Heart left ventricle (tissue), 16 donors: ENCODE measurements at regions not wholly inside any gene's neighbourhood (a gene's known extent, or its start where the extent isn't known, plus 50 kb on each side); places are given as distances from the start of the nearest gene placed in this dataset.

Experiments used
- ATAC-seq, 4 donors: fragments of 200-7000 bp; cut with Tn5 transposase; one replicate each; pipeline ENCODE4 v1.9.1; 2020 to 2022; ENCODE audit warnings: moderate library complexity in 4 of 4, mild to moderate bottlenecking in 3 of 4, moderate number of reproducible peaks in 1 of 4
- DNase-seq, 5 donors: peaks; one replicate each; pipeline ENCODE4 v3.0.0-alpha.2; 2020
- H3K27ac ChIP-seq, 12 donors: fragments of 200-600 bp; sonication (generic) in 4 of 12; one replicate each; pipeline versions ENCODE4 v1.5.0 to v1.8.0; 2016 to 2022; ENCODE audit warnings: mild to moderate bottlenecking in 2 of 12
- H3K27me3 ChIP-seq, 9 donors: fragments of 200-600 bp; sonication (generic) in 2 of 9; one replicate each; pipeline versions ENCODE4 v1.5.1 to v1.8.0; 2016 to 2022; ENCODE audit warnings: mild to moderate bottlenecking in 3 of 9
- H3K36me3 ChIP-seq, 9 donors: fragments of 200-600 bp; sonication (generic) in 2 of 9; one replicate each; pipeline versions ENCODE4 v1.5.0 to v1.8.0; 2018 to 2022; ENCODE audit warnings: mild to moderate bottlenecking in 2 of 9
- H3K4me1 ChIP-seq, 12 donors: fragments of 200-600 bp; sonication (generic) in 4 of 12; one replicate each; pipeline versions ENCODE4 v1.5.0 to v1.8.0; 2016 to 2022; ENCODE audit warnings: mild to moderate bottlenecking in 3 of 12
- H3K4me3 ChIP-seq, 12 donors: fragments of 200-600 bp; sonication (generic) in 4 of 12; one replicate each; pipeline versions ENCODE4 v1.5.0 to v1.8.0; 2017 to 2022; ENCODE audit warnings: mild to moderate bottlenecking in 9 of 12, moderate library complexity in 4 of 12
- H3K9me3 ChIP-seq, 12 donors: fragments of 200-600 bp; sonication (generic) in 4 of 12; one replicate each; pipeline versions ENCODE4 v1.5.0 to v1.8.0; 2016 to 2022; ENCODE audit warnings: mild to moderate bottlenecking in 1 of 12
- CTCF ChIP-seq, 12 donors: fragments of 200-600 bp; sonication (generic) in 4 of 12; IDR thresholded peaks; one replicate each; pipeline versions ENCODE4 v1.5.0 to v1.8.0; 2018 to 2022; ENCODE audit warnings: antibody characterized with exemption in 12 of 12, mild to moderate bottlenecking in 5 of 12
- POLR2A ChIP-seq, 2 donors: fragments of 450-650 bp; IDR thresholded peaks; one replicate each; pipeline ENCODE4 v1.6.1; 2017; ENCODE audit warnings: antibody characterized with exemption in 2 of 2, mild to moderate bottlenecking in 2 of 2, moderate library complexity in 2 of 2
- WGBS, 4 donors: extraction: QIAGEN DNeasy Blood & Tissue Kit in 2 of 4; methylation state at CpG; one replicate each; pipeline versions ENCODE4 v1.1.5 to v1.1.7; 2013 to 2018; 5-methylcytosine and 5-hydroxymethylcytosine counted together
- intact Hi-C, 10 donors: fragments of 100-400 bp; cut with DNase I; formaldehyde crosslinking; loops; one replicate each; pipeline versions ENCODE4 v1.11.1 to v1.14.2; 2022
- donor health status: ischemic (EF 13 %, LVEDD 7.1; RV severe dilation, severe dysfunction).
- donor health status: healthy with polysubstance abuse.
- donor health status: DM: no; HTN: yes; CAD: no.
- donor health status: DM: no; HTN: no; CAD: no.
- donor health status: ischemic (EF 25% LVEDD 6.9; RV normal size, moderate dysfunction).
- donor health status: ischemic (EF 25% LVEDD 5.7; RV mildly dilated, moderate dysfunction).
- donor health status: healthy.
- donor health status: DM: yes; HTN: yes; CAD: no.
- donor health status: ischemic (EF 35%, LVEDD 5.7; RV mildly dilated, moderate dysfunction).
- donor health status: nonischemic (EF 11% LVEDD 7.7; RV severe dilation, severe dysfunction).
- donor health status: DM: yes; HTN: yes; CAD: no.
- donor health status: PGD.
- donor health status: ischemic (EF 29% LVEDD 5.4; RV normal size, mild dysfunction).
- donor health status: nonischemic (EF 23%, LVEDD 6.1; RV moderate dilation, normal function).

- Histone ChIP-seq H3K4me1 (no peaks in the 10 kb centered on the region), H3K9me3 (no peaks in the 10 kb centered on the region), H3K4me3 (no peak overlapping the region), H3K27me3 (no peaks in the 10 kb centered on the region), H3K27ac (no peak overlapping the region), H3K36me3 (no peaks in the 10 kb centered on the region)
- TF ChIP-seq POLR2A (IDR thresholded peaks at IDR 0.05): no peak
- TF ChIP-seq CTCF (IDR thresholded peaks at IDR 0.05): no peak
- intact Hi-C loops: no loop called here
- ATAC-seq (no peak), DNase-seq (no peak)
- WGBS, 4 donors: 23 to 54% (median 35%) methylated on average over 2 of the region's 2 CpGs
Measured at GRCh38 chr6:10210052-10210451, 204.8 kb downstream of the TFAP2A start.

- Histone ChIP-seq H3K9me3 (no peaks in the 10 kb centered on the region), H3K27me3 (peaks cover 0 to 3% (median 0%) of the 10 kb centered on the region in 9 donors), H3K4me3 (no peak overlapping the region), H3K4me1 (no peaks in the 10 kb centered on the region), H3K36me3 (no peaks in the 10 kb centered on the region), H3K27ac (no peak overlapping the region)
- intact Hi-C loops: no loop called here
- no peak for TF ChIP-seq POLR2A (IDR thresholded peaks at IDR 0.05)
- no peak for TF ChIP-seq CTCF (IDR thresholded peaks at IDR 0.05)
- WGBS, 4 donors: 51 to 63% (median 54%) methylated on average over 4 of the region's 4 CpGs
- no peak for ATAC-seq
- DNase-seq: no peak
Measured at GRCh38 chr6:10205892-10206291, 209.0 kb downstream of the TFAP2A start.

- intact Hi-C loops: no loop called here
- H3K27me3 ChIP-seq: peaks cover 0 to 3% (median 0%) of the 10 kb centered on the region in 9 donors
- H3K9me3 ChIP-seq: peaks cover 0 to 5% (median 0%) of the 10 kb centered on the region in 12 donors
- H3K4me1 ChIP-seq: no peaks in the 10 kb centered on the region
- ATAC-seq: no peak
- no peak overlapping the region for H3K4me3 ChIP-seq
- no peak overlapping the region for H3K27ac ChIP-seq
- WGBS, 4 donors: 33 to 56% (median 35%) methylated on average over 3 of the region's 3 CpGs
- H3K36me3 ChIP-seq: no peaks in the 10 kb centered on the region
- no peak for TF ChIP-seq POLR2A (IDR thresholded peaks at IDR 0.05)
- TF ChIP-seq CTCF (IDR thresholded peaks at IDR 0.05): no peak
- no peak for DNase-seq
Measured at GRCh38 chr6:10205120-10205519, 209.8 kb downstream of the TFAP2A start.

- DNase-seq (no peak), ATAC-seq (no peak)
- H3K4me3 ChIP-seq: no peak overlapping the region
- H3K27ac ChIP-seq: no peak overlapping the region
- no peaks in the 10 kb centered on the region for H3K36me3 ChIP-seq
- no peak for TF ChIP-seq POLR2A (IDR thresholded peaks at IDR 0.05)
- no peak for TF ChIP-seq CTCF (IDR thresholded peaks at IDR 0.05)
- H3K4me1 ChIP-seq: no peaks in the 10 kb centered on the region
- 67 to 81% (median 76%) methylated on average over 1 of the region's 1 CpG for WGBS, 4 donors
- H3K27me3 ChIP-seq: peaks cover 0 to 3% (median 0%) of the 10 kb centered on the region in 9 donors
- intact Hi-C loops: no loop called here
- peaks cover 0 to 6% (median 0%) of the 10 kb centered on the region in 12 donors for H3K9me3 ChIP-seq
Measured at GRCh38 chr6:10203651-10204050, 211.2 kb downstream of the TFAP2A start.
